ENCODE measurements at regions not wholly inside any gene's neighbourhood (a gene's known extent, or its start where the extent isn't known, plus 50 kb on each side); places are given as distances from the start of the nearest gene placed in this dataset.

GRCh38 chr2:14239605-14240004 lies 392.9 kb upstream of the LRATD1 start:
- TF ChIP-seq, protein P1, sequence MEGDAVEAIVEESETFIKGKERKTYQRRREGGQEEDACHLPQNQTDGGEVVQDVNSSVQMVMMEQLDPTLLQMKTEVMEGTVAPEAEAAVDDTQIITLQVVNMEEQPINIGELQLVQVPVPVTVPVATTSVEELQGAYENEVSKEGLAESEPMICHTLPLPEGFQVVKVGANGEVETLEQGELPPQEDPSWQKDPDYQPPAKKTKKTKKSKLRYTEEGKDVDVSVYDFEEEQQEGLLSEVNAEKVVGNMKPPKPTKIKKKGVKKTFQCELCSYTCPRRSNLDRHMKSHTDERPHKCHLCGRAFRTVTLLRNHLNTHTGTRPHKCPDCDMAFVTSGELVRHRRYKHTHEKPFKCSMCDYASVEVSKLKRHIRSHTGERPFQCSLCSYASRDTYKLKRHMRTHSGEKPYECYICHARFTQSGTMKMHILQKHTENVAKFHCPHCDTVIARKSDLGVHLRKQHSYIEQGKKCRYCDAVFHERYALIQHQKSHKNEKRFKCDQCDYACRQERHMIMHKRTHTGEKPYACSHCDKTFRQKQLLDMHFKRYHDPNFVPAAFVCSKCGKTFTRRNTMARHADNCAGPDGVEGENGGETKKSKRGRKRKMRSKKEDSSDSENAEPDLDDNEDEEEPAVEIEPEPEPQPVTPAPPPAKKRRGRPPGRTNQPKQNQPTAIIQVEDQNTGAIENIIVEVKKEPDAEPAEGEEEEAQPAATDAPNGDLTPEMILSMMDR (IDR thresholded peaks at IDR 0.05) = no peak
- no peak for TF ChIP-seq EZH2 (IDR thresholded peaks at IDR 0.05)
